ENCODE measurements at regions not wholly inside any gene's neighbourhood (a gene's known extent, or its start where the extent isn't known, plus 50 kb on each side); places are given as distances from the start of the nearest gene placed in this dataset.

- TF ChIP-seq HNF4G (IDR thresholded peaks at IDR 0.05), result no peak
- TF ChIP-seq JUND (IDR thresholded peaks at IDR 0.05), result no peak
- TF ChIP-seq MAX (IDR thresholded peaks at IDR 0.05), result no peak
- TF ChIP-seq FOXA2 (IDR thresholded peaks at IDR 0.05), result no peak
- no peak for TF ChIP-seq ATF3 (IDR thresholded peaks at IDR 0.05)
- TF ChIP-seq SP1 (IDR thresholded peaks at IDR 0.05), result no peak
Observed at GRCh38 chr14:55832122-55832911, 252.3 kb downstream of the KTN1 start (continued).

- H3K27me3 ChIP-seq (ENCODE audit: control insufficient read depth in 4 of 4, insufficient read depth in 4 of 4, low read length in 3 of 4), result no peaks in the 10 kb centered on the region
- DNase-seq (ENCODE audit: low spot score), result no peak
Observed at GRCh38 chr14:55832974-55833373, 253.0 kb downstream of the KTN1 start.

More at GRCh38 chr14:55832974-55833373, 253.0 kb downstream of the KTN1 start:
- H3K4me3 ChIP-seq (ENCODE audit: low read depth in 1 of 3, low read length in 3 of 3), result no peak overlapping the region
- no peaks in the 10 kb centered on the region for H3K4me1 ChIP-seq (ENCODE audit: control insufficient read depth in 4 of 4, insufficient read depth in 4 of 4, low read length in 3 of 4)
- no peak overlapping the region for H3K9ac ChIP-seq (ENCODE audit: low read depth in 1 of 2, low read length in 2 of 2)
- no peak overlapping the region for H3K27ac ChIP-seq (ENCODE audit: low read depth in 1 of 2, low read length in 2 of 2)
- no peak for TF ChIP-seq FOXA2 (IDR thresholded peaks at IDR 0.05)
- TF ChIP-seq RAD21 (IDR thresholded peaks at IDR 0.05), result no peak
- TF ChIP-seq RXRA (IDR thresholded peaks at IDR 0.05), result no peak
- TF ChIP-seq GABPA (IDR thresholded peaks at IDR 0.05 in 1 of 2, conservative IDR thresholded peaks at IDR 0.05 in 1 of 2), result no peak
- no peak for TF ChIP-seq HNF4G (IDR thresholded peaks at IDR 0.05)
- no peak for TF ChIP-seq CTCF (IDR thresholded peaks at IDR 0.05; ENCODE audit: low read depth, low read length, missing input control)
- no peak for TF ChIP-seq JUND (IDR thresholded peaks at IDR 0.05)
- no peak for TF ChIP-seq REST (IDR thresholded peaks at IDR 0.05)
- WGBS, result 80% methylated on average over 1 of the region's 1 CpG
- H3K9me3 ChIP-seq (ENCODE audit: control insufficient read depth in 4 of 4, low read length in 3 of 4), result no peaks in the 10 kb centered on the region
- no peaks in the 10 kb centered on the region for H3K36me3 ChIP-seq (ENCODE audit: control insufficient read depth in 4 of 4, insufficient read depth in 3 of 4, low read depth in 1 of 4, low read length in 3 of 4)

All from liver (tissue), 8 donors.